ENCODE measurements at regions not wholly inside any gene's neighbourhood (a gene's known extent, or its start where the extent isn't known, plus 50 kb on each side); places are given as distances from the start of the nearest gene placed in this dataset.

- no peaks in the 10 kb centered on the region for H3K9me2 ChIP-seq (ENCODE audit: low read depth, low read length)
- no peak overlapping the region for H3K4me3 ChIP-seq (ENCODE audit: low read depth, low read length, poor library complexity, severe bottlenecking)
- H3K27me3 ChIP-seq (ENCODE audit: insufficient read depth, low read length): no peaks in the 10 kb centered on the region
- H3K9ac ChIP-seq (ENCODE audit: low read length): no peak overlapping the region
- no peaks in the 10 kb centered on the region for H3F3A ChIP-seq (ENCODE audit: insufficient read depth, low read length)
- no peaks in the 10 kb centered on the region for H3K4me1 ChIP-seq (ENCODE audit: insufficient read depth, low read length, severe bottlenecking)
- H3K27ac ChIP-seq (ENCODE audit: low read depth, low read length, poor library complexity, severe bottlenecking): no peak overlapping the region
- TF ChIP-seq EZH2 (IDR thresholded peaks at IDR 0.05; ENCODE audit: borderline replicate concordance, low read length): no peak
- no peak for TF ChIP-seq CTCF (IDR thresholded peaks at IDR 0.05; ENCODE audit: low read length)
- no peaks in the 10 kb centered on the region for H3K79me2 ChIP-seq (ENCODE audit: insufficient read depth, low read length)
- H2AFZ ChIP-seq (ENCODE audit: low read length): no peak overlapping the region
- no peaks in the 10 kb centered on the region for H4K20me1 ChIP-seq (ENCODE audit: insufficient read depth, low read length)
- no peaks in the 10 kb centered on the region for H3K36me3 ChIP-seq (ENCODE audit: insufficient read depth, low read length)
- H3K9me3 ChIP-seq (ENCODE audit: low read length): no peaks in the 10 kb centered on the region
- H3K4me2 ChIP-seq (ENCODE audit: low read length): no peak overlapping the region
Measured at GRCh38 chr5:114053372-114053771, 308.5 kb upstream of the KCNN2 start.

- Histone ChIP-seq H3K4me3 (ENCODE audit: low read depth, low read length, poor library complexity, severe bottlenecking) (no peak overlapping the region), H3K9me2 (ENCODE audit: low read depth, low read length) (no peaks in the 10 kb centered on the region), H3K79me2 (ENCODE audit: insufficient read depth, low read length) (no peaks in the 10 kb centered on the region), H4K20me1 (ENCODE audit: insufficient read depth, low read length) (no peaks in the 10 kb centered on the region), H3K9ac (ENCODE audit: low read length) (no peak overlapping the region), H3K27ac (ENCODE audit: low read depth, low read length, poor library complexity, severe bottlenecking) (no peak overlapping the region), H3F3A (ENCODE audit: insufficient read depth, low read length) (no peaks in the 10 kb centered on the region), H3K4me1 (ENCODE audit: insufficient read depth, low read length, severe bottlenecking) (no peaks in the 10 kb centered on the region), H3K27me3 (ENCODE audit: insufficient read depth, low read length) (no peaks in the 10 kb centered on the region), H3K9me3 (ENCODE audit: low read length) (no peaks in the 10 kb centered on the region), H3K4me2 (ENCODE audit: low read length) (no peak overlapping the region), H3K36me3 (ENCODE audit: insufficient read depth, low read length) (no peaks in the 10 kb centered on the region), H2AFZ (ENCODE audit: low read length) (no peak overlapping the region)
- no peak for TF ChIP-seq CTCF (IDR thresholded peaks at IDR 0.05; ENCODE audit: low read length)
Measured at GRCh38 chr5:114054594-114054993, 307.3 kb upstream of the KCNN2 start.

- Histone ChIP-seq H3K9ac (ENCODE audit: low read length) (no peak overlapping the region), H3K9me3 (ENCODE audit: low read length) (no peaks in the 10 kb centered on the region), H3K9me2 (ENCODE audit: low read depth, low read length) (no peaks in the 10 kb centered on the region), H3K79me2 (ENCODE audit: insufficient read depth, low read length) (no peaks in the 10 kb centered on the region), H3K36me3 (ENCODE audit: insufficient read depth, low read length) (no peaks in the 10 kb centered on the region), H3F3A (ENCODE audit: insufficient read depth, low read length) (no peaks in the 10 kb centered on the region), H3K4me2 (ENCODE audit: low read length) (no peak overlapping the region), H4K20me1 (ENCODE audit: insufficient read depth, low read length) (no peaks in the 10 kb centered on the region), H3K4me1 (ENCODE audit: insufficient read depth, low read length, severe bottlenecking) (no peaks in the 10 kb centered on the region), H3K27me3 (ENCODE audit: insufficient read depth, low read length) (no peaks in the 10 kb centered on the region), H3K27ac (ENCODE audit: low read depth, low read length, poor library complexity, severe bottlenecking) (no peak overlapping the region), H3K4me3 (ENCODE audit: low read depth, low read length, poor library complexity, severe bottlenecking) (no peak overlapping the region), H2AFZ (ENCODE audit: low read length) (no peak overlapping the region)
- no peak for TF ChIP-seq EZH2 (IDR thresholded peaks at IDR 0.05; ENCODE audit: borderline replicate concordance, low read length)
- TF ChIP-seq CTCF (IDR thresholded peaks at IDR 0.05; ENCODE audit: low read length): no peak
Measured at GRCh38 chr5:114055318-114056184, 306.3 kb upstream of the KCNN2 start.
